ENCODE measurements at regions not wholly inside any gene's neighbourhood (a gene's known extent, or its start where the extent isn't known, plus 50 kb on each side); places are given as distances from the start of the nearest gene placed in this dataset.
"Not testable (repeated sequence)": the region's sequence is repeated elsewhere in the genome, so short reads cannot be mapped to it uniquely, and the experiment has no call there.

- no peak for TF ChIP-seq CTCF (IDR thresholded peaks at IDR 0.05; ENCODE audit: borderline replicate concordance, insufficient read depth, low read depth, low read length)
- H3K4me3 ChIP-seq (ENCODE audit: low read depth, low read length): no peak overlapping the region
Measured at GRCh38 chr6:23534351-23534750, 591.7 kb upstream of the NRSN1 start.

- TF ChIP-seq CTCF (IDR thresholded peaks at IDR 0.05; ENCODE audit: borderline replicate concordance, insufficient read depth, low read depth, low read length): no peak
Measured at GRCh38 chr6:23535101-23535500, 590.9 kb upstream of the NRSN1 start.

GRCh38 chr6:23537828-23538227 lies 588.2 kb upstream of the NRSN1 start:
- H3K4me3 ChIP-seq (ENCODE audit: low read depth, low read length): no peak overlapping the region
- no peak for TF ChIP-seq CTCF (IDR thresholded peaks at IDR 0.05; ENCODE audit: borderline replicate concordance, insufficient read depth, low read depth, low read length)

More at GRCh38 chr6:23535101-23535500, 590.9 kb upstream of the NRSN1 start:
- no peak overlapping the region for H3K4me3 ChIP-seq (ENCODE audit: low read depth, low read length)

GRCh38 chr6:23547851-23548250 lies 578.2 kb upstream of the NRSN1 start:
- no peak overlapping the region for H3K4me3 ChIP-seq (ENCODE audit: low read depth, low read length)
- TF ChIP-seq CTCF (IDR thresholded peaks at IDR 0.05; ENCODE audit: borderline replicate concordance, insufficient read depth, low read depth, low read length): no peak

GRCh38 chr6:23554953-23555352 lies 571.1 kb upstream of the NRSN1 start:
- not testable (repeated sequence) for H3K4me3 ChIP-seq (ENCODE audit: low read depth, low read length)

- TF ChIP-seq CTCF (IDR thresholded peaks at IDR 0.05; ENCODE audit: borderline replicate concordance, insufficient read depth, low read depth, low read length): no peak
- no peak overlapping the region for H3K4me3 ChIP-seq (ENCODE audit: low read depth, low read length)
Measured at GRCh38 chr6:23559587-23560343, 566.2 kb upstream of the NRSN1 start.

- no peak overlapping the region for H3K4me3 ChIP-seq (ENCODE audit: low read depth, low read length)
- TF ChIP-seq CTCF (IDR thresholded peaks at IDR 0.05; ENCODE audit: borderline replicate concordance, insufficient read depth, low read depth, low read length): no peak
Measured at GRCh38 chr6:23561732-23562131, 564.3 kb upstream of the NRSN1 start.

Data from GM12875 (cell line).